ENCODE measurements at regions not wholly inside any gene's neighbourhood (a gene's known extent, or its start where the extent isn't known, plus 50 kb on each side); places are given as distances from the start of the nearest gene placed in this dataset.

DNA sequence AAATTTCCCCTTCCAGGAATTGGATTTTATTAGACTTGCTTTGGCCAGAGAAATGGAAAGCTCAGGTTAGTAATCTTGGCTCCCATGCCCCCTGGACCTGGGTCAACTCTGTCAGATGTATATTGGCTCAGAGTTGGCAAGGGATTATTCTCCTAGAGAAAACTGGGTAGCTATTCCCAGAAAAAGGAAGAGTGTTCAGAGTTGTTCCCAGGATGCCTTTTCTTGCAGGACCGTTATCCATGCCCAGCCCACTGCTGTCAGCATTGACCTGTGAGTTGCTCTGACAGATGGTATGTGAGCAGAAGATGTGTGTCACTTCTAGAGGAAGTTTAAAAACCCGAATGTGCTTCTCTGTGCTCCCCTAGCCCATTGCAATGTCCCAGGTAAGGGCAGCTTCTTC is 509.9 kb upstream of the ZFP42 start:
- TF ChIP-seq, protein P1, sequence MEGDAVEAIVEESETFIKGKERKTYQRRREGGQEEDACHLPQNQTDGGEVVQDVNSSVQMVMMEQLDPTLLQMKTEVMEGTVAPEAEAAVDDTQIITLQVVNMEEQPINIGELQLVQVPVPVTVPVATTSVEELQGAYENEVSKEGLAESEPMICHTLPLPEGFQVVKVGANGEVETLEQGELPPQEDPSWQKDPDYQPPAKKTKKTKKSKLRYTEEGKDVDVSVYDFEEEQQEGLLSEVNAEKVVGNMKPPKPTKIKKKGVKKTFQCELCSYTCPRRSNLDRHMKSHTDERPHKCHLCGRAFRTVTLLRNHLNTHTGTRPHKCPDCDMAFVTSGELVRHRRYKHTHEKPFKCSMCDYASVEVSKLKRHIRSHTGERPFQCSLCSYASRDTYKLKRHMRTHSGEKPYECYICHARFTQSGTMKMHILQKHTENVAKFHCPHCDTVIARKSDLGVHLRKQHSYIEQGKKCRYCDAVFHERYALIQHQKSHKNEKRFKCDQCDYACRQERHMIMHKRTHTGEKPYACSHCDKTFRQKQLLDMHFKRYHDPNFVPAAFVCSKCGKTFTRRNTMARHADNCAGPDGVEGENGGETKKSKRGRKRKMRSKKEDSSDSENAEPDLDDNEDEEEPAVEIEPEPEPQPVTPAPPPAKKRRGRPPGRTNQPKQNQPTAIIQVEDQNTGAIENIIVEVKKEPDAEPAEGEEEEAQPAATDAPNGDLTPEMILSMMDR (IDR thresholded peaks at IDR 0.05): no peak
- TF ChIP-seq POLR2AphosphoS5 (IDR thresholded peaks at IDR 0.05): no peak
- no peak for TF ChIP-seq POLR2A (IDR thresholded peaks at IDR 0.05)

Data from transverse colon (tissue), 4 donors.